HG03175 (cell line): ENCODE measurements at regions not wholly inside any gene's neighbourhood (a gene's known extent, or its start where the extent isn't known, plus 50 kb on each side); places are given as distances from the start of the nearest gene placed in this dataset.

Source experiments
- ATAC-seq: cut with Tn5 transposase; IDR thresholded peaks from one replicate; pipeline ENCODE4 v1.9.1; 2021; ENCODE audit warnings: mild to moderate bottlenecking, moderate library complexity; ENCODE audit not compliant: unreplicated experiment

DNA sequence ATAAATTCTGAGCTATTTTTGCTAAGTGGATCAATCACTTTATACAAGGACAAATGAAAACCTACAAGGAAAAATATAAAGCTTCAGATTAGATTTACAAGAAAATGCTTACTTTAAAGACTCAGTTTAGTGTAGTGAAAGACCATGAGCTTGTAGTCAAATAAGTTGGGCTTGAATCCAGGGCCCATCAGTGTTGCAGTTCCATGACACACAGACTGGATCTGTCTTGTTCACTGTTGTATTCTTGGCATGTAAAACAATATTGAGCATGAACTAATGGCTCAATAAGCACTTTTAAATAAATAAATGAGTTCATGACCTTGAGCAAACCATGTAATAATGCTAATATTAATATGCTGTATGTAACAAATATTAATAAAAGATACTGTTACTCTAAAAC lies 164.6 kb upstream of the KCND2 start:
- no peak for ATAC-seq

DNA sequence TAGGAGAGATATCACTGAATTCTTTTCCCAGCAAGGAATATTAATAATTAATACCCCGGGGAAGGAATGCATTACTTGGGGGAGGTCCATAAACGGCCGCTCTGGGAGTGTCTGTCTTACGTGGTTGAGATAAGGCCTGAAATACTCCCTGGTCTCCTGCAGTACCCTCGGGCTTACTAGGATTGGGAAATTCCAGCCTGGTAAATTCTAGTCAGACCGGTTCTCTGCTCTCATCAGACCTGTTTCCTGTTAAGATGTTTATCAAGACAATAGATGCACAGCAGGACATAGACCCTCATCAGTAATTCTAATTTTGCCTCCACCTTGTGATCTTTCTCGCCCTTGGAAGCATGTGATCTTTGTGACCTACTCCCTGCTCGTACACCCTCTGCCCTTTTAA lies 162.8 kb upstream of the KCND2 start:
- no peak for ATAC-seq

DNA sequence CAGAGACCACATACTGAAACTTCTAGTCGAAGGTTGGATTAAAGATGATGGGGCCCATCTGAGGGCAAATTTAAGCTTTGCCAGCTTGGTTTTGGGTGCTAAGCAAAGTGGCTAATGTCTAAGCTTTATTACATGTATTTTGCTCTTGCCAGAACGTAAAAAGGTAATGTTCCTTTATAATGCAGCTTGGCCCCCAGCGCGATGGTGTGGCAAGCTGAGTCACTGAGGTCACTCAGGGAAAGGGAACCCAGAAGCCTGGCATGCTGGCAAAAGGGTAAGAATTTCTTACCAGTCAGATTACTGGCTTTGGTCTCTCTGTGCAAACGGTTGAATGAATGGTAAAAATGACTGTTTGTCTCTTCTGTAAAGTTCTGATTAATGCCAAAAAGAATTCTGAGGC lies 158.3 kb upstream of the KCND2 start:
- no peak for ATAC-seq

DNA sequence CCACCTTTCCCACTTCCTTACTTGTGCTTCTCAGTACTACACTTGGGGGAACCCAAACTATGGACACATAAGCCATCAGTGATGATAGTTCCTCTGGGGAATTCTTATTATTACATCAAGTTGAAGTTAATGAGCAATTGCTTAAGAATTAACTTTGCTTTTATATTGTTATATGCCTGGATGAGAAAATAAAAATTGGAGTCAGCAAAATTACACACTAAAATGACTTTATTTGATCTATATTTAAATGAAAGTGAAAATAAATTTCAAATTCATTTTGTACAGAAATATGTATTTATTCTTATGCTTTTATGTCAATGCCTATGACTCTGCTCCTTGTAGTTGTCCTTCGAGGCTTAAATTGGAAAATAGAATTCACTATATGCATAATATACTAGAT lies 149.4 kb upstream of the KCND2 start:
- ATAC-seq, result no peak

DNA sequence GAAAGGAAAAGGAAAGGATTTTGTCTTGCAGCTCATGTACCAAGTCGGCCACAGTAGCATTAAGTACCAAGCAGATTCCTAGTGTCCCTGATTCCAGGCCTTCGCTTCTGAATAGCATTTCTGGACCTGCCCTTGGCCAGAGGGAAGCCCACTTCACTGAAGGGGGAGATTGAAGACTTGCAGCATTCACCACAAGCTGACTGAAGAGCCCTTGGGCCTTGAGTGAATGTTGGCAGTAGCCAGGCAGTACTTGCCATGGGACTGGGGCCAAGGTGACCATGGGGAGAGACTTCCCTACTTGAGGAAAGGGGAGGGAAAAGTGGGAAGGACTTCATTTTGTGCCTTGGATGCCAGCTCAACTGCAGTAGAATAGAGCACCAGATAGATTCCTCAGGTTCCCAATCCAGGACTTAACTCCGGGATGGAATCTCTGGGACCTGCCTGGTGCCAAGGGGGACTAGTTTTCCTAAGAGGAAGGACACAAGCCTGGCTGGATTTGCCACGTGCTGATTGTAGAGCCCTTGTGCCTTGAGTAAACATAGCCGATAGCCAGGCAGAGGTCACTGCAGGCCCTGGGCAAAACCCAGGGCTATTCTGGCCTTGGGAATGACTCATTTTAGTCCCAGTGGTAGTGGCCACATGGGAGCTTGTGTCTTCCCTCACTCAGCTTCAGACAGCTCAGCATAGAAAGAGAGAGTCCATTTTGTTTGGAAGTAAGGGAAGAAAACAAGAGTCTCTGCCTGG lies 141.7 kb upstream of the KCND2 start:
- ATAC-seq, result no peak

DNA sequence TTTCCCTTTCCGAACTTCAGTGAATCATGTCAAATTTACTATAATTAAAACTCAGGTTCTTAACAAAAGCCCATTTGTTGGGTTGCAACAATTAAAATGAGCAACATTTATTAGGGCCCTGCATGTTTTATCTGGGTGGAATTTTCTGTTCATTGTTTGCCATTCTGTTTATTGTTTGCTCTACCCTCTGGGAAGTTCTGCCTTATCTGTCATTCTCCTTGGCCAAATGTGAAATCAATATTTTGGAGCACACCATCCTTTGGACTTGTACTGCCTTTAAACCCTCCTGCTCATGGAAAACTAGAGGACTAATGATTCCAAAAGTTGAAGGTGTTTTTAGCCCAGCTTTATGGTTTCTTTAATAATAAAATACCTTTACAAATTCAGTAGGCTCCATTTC lies 134.5 kb upstream of the KCND2 start:
- no peak for ATAC-seq

DNA sequence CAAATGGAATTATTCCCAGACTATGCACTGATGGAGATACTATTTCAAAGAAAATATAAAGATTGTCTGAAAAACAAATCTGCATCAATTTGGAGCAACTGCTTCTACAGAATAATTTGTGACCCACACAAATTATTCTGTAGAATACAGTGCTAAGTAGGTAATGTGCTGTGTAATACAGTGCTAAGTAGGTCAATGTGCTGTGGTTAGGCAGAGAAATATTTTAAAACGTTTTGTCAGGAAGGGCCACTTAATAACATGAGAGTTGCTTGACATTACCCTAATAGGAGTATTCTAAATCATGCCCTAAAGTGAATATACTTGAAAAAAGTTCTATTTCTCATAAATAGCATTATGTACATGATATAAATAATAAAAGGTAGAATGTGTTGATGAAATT lies 116.5 kb upstream of the KCND2 start:
- ATAC-seq, result no peak

DNA sequence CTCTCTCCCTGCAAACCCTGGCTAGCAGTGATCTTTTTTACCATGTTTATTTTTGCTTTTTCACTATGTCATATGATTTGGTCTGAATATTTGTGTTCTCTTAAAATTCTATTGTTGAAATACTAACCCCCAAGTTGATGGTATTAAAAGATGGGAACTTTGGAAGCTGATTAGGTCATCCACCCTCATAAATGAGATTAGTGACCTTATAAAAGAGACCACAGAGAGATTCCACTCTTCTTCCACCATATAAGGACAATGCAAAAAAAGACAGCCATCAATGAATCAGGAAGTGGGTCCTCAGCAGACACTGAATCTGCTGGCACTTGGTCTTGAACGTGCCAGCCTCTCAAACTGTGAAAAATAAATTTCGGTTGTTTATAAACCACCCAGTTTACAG lies 112.8 kb upstream of the KCND2 start:
- ATAC-seq, result no peak

DNA sequence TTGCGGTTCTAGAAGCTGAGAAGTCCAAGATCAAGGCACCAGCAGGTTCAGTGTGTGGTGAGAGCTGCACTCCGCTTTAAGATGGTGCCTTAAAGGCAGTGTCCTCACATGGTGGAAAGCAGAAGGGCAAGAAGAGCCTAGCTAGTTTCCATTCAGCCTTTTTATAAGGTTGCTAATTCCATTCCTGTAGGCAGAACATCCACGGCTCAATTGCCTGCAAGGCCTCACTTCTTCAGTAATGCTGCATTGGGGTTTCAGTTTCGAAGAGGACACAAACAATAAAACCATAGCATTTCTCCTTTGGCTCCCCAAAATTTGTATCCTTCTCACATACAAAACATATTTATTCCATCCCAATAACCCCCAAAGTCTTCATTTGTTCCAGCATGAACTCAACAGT lies 109.5 kb upstream of the KCND2 start:
- ATAC-seq, result no peak

DNA sequence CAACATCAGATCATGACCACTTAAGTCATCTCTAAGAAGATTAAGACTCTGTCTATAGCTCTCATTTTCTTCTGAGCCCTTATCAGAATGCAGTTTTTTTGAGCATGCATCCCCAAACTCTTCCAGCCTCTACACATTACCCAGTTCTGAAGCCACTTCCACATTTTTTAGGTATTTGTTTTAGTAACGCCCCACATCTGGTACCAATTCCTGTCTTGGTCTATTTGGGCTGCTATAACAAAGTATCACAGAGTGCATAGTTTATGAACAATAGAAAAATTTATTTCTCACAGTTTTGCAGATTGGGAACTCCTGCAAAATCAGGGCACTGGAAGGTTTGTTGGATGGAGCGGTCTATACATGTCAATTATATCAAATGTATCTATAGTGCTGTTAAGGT lies 107.7 kb upstream of the KCND2 start:
- no peak for ATAC-seq

DNA sequence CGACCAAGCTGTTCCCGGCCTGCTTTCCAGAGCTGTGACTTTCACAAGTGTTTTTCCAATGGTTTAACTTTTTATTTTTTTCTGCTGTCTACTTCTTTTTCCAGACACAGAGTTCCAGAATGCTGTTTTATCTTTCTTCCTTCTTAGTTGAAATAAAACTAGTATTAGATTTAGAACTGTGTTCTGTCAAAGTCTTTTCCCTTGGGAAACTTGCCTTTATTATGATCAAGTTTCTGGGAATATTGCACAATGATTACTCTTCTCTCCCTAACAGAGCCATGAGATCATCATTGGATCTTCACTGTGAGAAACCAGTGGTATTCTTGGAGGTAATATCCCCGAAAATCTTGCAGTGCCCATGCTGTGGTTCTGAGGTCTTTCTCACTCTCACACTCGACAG lies 104.9 kb upstream of the KCND2 start:
- ATAC-seq, result no peak

DNA sequence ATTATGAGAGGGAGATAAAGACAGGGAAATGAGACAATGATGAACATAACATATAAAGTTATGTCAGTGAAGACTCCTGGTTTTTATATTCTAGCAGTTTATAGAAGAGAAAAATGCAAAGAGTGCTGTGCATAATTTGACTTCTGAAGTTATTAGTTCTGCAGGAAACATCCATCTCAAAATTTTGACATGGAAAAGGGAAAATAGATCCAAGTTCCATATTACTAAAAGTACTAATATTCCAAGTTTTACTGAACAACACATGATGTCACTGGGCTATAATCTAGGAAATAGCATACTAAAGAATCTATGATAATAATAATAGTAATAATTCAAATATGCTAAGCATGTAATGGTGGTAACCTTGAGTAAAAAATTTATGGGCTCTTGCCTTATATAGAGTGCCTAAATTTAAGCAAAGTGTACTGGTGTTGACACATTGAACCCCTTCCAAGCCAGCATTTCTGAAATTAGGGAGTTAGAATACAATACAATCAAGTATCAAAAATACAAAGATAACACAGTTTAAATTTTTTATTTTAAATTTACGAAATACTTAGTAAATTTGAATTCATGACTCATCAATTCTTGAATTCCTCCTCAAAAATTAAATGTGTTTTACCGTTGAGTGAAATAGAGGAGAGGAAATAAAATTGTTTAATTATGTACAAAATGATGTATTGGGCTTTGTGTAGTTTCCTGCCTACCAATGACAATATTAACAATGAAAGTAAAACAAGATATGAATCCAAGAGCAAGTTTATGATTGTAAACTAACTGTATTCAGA lies 102.8 kb upstream of the KCND2 start:
- no peak for ATAC-seq

DNA sequence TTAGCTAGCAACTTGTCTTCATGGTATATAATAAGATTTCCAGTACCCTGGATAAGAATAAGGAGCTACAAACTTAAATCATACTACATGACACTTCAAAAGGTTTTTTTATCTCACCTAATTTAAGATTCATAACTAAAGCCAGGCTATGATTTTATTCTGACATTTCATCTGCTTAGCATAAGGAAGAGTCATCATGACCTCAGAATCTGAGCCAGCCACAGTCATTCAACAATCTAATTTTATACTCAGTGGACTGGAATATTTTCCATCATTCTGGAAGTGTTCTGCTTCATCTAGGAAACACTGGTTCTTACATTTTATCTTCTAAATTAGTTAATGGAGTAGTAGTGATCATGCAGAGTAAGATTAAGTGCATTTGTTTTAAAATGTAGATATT lies 102.1 kb upstream of the KCND2 start:
- no peak for ATAC-seq

DNA sequence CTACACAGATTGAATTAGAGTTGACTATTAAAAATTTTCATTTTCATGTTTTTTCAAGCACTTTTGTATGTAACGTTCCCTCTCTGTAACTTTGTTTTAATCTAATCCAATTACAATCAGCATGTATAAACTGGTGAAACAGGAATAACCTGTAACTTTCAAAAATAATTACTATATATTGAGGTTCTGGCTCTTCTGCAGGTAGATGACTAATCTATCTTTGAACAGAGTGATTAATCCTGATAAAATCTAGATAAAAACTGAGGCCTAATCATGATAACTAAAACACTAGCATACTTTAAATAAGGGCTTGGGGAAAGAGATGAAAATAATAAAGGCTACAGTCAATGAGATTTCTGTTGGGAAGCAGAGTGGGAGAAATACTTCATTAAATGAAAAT lies 101.6 kb upstream of the KCND2 start:
- no peak for ATAC-seq

DNA sequence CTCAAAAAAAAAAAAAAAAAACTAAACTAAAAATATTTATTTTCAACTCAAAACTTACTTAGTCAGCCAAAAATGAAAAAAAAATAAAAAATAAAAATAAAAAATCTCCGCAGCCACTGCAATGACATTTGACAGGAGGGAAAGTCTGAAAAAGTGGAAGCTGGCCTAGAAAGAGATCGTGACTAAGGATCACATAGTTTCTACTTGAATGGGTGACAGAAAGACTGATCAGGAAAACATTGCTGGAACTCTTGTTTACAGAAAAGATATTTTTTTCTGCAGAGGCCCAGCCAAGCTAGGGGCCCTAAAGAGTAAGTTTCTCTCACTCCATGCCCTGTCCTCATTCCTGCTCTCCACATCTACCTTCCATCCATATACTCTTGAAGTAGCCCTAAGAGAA lies 92.8 kb upstream of the KCND2 start:
- ATAC-seq, result no peak

DNA sequence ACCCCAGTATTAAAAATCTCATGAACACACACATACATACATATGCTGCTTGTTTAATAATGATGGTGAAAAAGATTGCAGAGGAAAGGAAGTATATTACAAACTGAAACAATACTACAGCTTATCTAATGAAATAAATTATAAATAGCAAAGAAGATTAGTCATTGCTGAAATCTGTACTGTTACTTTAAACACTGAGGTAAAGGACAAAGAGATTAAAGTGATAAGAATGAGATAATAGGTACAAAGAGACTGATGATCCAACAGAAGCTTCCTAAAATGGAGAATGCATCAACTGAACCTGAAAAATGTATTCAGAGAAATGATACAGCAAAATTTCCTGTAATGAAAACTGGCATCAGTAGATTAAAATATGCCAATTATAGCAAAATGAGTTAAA lies 91.5 kb upstream of the KCND2 start:
- no peak for ATAC-seq

DNA sequence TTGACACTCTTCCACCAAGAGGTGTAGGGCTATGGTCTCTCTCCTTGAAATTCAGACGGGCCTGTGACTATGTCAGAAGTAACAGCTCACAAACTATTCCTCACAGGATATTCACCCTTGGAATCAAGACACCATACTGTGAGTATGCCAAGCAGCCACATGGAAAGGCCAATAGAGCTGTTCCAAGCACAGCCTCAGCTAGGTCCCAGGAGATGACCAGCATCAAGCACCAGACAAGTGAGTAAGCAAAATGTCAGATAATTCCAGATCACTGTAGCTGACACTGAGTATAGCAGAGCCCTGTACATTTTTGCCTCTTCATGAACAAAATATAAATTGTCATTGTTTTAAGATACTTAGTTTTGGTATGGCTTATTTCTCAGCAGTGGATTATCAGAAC lies 88.1 kb upstream of the KCND2 start:
- no peak for ATAC-seq

DNA sequence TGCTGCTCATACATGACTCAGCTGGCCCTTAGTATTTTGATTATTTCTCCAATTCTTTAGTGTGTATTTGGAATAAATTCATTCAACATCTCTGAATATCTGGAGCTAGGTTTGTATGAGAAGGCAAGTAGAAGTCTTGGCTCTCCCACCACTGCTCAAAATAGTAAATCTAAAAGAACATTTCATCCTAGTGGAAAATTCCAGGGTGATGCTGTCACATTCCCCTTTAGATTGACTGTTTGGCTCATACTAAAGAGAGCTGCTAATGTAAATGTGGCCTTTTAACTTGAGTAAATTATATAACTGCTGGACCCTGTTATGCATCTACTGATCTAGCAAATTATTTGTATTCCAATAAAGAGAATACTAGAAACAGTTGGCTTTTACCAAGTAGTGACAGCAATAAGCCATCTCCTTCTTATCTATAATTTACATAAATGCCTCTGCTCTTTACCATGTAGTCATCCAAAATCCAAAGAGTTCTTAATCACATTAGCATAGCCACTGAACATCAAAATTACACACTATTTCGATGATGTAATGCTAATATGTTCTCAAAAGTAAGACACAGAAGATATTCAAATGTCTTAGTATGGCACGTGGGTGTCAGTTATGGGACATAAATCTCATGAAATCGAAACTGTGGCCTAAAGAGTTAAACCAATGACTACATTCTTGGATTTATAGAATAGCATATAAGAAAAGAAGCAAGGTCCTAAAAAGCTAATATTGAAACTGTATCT lies 86.9 kb upstream of the KCND2 start:
- ATAC-seq, result no peak

DNA sequence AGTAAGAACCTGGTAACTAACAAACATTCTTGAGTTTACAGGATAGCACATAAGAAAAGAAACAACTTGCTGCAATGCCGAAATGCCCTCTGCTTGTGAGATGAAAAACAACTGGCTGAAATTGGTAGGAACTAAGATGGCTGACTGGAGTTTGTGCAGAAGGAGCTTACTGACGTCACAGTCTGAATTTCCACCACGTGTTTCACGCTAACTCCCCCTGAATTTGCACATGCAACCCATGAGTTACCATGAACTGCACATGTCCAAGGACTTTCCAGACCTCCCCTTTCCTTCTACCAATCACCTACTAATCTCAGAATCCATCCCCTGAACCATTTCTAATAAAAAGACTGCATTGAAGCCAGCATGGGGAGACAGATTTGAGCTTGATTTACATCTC lies 86.3 kb upstream of the KCND2 start:
- no peak for ATAC-seq

DNA sequence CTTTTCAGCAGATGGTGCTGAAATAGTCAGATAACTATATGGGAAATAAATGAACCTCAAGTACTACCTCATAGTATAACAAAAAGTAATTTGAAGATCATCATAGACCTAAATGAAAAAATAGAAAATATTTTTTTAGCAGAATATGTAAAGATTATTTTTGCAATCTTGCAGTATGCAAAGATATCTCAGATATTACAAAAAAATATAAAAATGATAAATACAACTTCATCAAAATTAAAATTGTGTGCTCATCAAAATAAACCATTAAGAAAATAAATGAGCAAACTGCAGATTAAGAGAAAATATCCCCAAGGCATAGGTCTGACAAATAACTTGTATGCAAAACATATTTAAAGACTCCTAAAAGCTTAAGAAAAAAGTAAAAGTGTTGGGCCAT lies 83.4 kb upstream of the KCND2 start:
- ATAC-seq, result no peak

DNA sequence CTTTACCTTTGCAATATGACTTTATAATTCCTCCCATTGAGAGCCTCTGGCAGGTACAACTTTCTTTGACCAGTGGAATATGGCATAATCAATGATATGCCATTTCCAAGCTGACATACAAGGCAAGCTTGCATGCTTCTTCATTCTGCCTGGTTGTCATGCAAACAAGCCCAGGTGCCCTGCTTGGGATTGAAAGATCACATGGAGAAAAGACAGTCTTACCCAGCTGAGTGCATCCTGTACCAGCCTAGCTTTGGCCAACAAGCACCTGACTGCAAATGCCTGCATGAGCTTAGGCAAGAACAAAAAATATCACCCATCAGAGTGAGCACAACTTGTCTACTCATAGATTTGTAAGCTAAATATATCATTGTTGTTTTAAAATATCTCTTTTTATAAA lies 82.9 kb upstream of the KCND2 start:
- ATAC-seq, result no peak

DNA sequence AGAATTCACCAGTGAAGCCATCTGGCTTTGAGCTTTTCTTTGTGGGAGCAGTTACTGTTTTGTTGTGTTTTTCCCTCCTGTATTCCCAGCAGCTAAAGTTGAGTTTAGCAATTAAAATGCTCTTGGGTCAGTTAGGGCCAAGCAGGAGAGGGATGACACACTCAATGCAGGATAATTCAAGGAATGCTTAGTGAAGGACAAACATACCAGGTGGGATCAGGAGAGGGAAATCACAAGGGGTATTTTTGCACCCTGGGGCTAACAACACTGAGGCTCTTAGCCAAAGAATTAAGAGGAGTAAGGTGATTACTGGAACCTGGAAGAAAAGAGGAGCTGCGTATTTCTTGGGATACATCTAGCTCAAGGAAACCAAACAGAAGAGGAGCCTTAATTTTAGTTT lies 82.4 kb upstream of the KCND2 start:
- no peak for ATAC-seq
